HL-60 (cell line): ENCODE measurements at regions not wholly inside any gene's neighbourhood (a gene's known extent, or its start where the extent isn't known, plus 50 kb on each side); places are given as distances from the start of the nearest gene placed in this dataset.

ENCODE experiments used
- POLR2AphosphoS5 ChIP-seq: IDR thresholded peaks from 2 replicates; pipeline ENCODE4 v1.6.1; 2012; ENCODE audit warnings: low read depth
- TF ChIP-seq, protein P1 (sequence below): IDR thresholded peaks from one replicate; pipeline ENCODE4 v1.5.1; 2011; ENCODE audit warnings: low read length, control low read depth, inconsistent platforms; ENCODE audit not compliant: insufficient read depth
- TF ChIP-seq, protein P2 (sequence below): IDR thresholded peaks from 2 replicates; pipeline ENCODE4 v1.6.1; 2012; ENCODE audit warnings: low read depth; ENCODE audit not compliant: insufficient replicate concordance

DNA sequence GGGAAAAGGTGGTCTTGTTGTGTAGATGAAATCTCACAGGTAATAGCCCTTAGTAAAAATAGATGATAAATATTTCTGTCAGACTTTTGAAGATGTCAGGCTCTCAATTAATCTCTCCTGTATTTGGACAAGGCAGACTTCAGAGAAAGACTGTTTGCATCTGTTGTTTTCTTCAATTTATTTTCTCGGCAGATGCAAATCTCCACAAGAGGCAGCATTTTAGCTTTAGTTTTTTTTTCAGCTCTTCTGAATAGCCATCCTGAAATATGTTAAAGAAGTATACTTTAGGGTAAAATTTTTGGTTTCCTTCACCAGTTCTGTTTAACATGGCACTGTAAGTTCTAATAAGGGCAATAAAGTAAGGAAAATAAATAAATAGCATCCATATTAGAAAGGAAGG is 685.1 kb downstream of the SI start:
- TF ChIP-seq, protein P1, sequence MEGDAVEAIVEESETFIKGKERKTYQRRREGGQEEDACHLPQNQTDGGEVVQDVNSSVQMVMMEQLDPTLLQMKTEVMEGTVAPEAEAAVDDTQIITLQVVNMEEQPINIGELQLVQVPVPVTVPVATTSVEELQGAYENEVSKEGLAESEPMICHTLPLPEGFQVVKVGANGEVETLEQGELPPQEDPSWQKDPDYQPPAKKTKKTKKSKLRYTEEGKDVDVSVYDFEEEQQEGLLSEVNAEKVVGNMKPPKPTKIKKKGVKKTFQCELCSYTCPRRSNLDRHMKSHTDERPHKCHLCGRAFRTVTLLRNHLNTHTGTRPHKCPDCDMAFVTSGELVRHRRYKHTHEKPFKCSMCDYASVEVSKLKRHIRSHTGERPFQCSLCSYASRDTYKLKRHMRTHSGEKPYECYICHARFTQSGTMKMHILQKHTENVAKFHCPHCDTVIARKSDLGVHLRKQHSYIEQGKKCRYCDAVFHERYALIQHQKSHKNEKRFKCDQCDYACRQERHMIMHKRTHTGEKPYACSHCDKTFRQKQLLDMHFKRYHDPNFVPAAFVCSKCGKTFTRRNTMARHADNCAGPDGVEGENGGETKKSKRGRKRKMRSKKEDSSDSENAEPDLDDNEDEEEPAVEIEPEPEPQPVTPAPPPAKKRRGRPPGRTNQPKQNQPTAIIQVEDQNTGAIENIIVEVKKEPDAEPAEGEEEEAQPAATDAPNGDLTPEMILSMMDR = no peak
- TF ChIP-seq POLR2AphosphoS5 = no peak
- TF ChIP-seq, protein P2, sequence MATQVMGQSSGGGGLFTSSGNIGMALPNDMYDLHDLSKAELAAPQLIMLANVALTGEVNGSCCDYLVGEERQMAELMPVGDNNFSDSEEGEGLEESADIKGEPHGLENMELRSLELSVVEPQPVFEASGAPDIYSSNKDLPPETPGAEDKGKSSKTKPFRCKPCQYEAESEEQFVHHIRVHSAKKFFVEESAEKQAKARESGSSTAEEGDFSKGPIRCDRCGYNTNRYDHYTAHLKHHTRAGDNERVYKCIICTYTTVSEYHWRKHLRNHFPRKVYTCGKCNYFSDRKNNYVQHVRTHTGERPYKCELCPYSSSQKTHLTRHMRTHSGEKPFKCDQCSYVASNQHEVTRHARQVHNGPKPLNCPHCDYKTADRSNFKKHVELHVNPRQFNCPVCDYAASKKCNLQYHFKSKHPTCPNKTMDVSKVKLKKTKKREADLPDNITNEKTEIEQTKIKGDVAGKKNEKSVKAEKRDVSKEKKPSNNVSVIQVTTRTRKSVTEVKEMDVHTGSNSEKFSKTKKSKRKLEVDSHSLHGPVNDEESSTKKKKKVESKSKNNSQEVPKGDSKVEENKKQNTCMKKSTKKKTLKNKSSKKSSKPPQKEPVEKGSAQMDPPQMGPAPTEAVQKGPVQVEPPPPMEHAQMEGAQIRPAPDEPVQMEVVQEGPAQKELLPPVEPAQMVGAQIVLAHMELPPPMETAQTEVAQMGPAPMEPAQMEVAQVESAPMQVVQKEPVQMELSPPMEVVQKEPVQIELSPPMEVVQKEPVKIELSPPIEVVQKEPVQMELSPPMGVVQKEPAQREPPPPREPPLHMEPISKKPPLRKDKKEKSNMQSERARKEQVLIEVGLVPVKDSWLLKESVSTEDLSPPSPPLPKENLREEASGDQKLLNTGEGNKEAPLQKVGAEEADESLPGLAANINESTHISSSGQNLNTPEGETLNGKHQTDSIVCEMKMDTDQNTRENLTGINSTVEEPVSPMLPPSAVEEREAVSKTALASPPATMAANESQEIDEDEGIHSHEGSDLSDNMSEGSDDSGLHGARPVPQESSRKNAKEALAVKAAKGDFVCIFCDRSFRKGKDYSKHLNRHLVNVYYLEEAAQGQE = no peak
